Gastrocnemius medialis (tissue), 4 donors: ENCODE measurements at regions not wholly inside any gene's neighbourhood (a gene's known extent, or its start where the extent isn't known, plus 50 kb on each side); places are given as distances from the start of the nearest gene placed in this dataset.

Source experiments
- ATAC-seq, 2 donors: fragments of 150-250 bp; one replicate each; pipeline ENCODE4 v1.9.1; 2016
- DNase-seq, 2 donors: peaks; one replicate each; pipeline ENCODE4 v3.0.0-alpha.2; 2019
- H3K27ac ChIP-seq, 4 donors: fragments of 200-600 bp; sonication (generic); 1 replicate in 1 of 4; 2 replicates in 3 of 4; pipeline ENCODE4 v1.5.1; 2016 to 2018; ENCODE audit warnings: mild to moderate bottlenecking in 2 of 4, moderate library complexity in 1 of 4
- H3K27me3 ChIP-seq, 3 donors: fragments of 200-600 bp; sonication (generic) in 2 of 3; 1 replicate in 1 of 3; 2 replicates in 2 of 3; pipeline versions ENCODE4 v1.5.1 to v1.6.0; 2016 to 2019; ENCODE audit warnings: mild to moderate bottlenecking in 1 of 3, moderate library complexity in 1 of 3
- H3K36me3 ChIP-seq, 2 donors: fragments of 200-600 bp; sonication (generic) in 1 of 2; one replicate each; pipeline ENCODE4 v1.5.1; 2017 to 2018
- H3K4me1 ChIP-seq, 2 donors: fragments of 200-600 bp; sonication (generic) in 1 of 2; one replicate each; pipeline ENCODE4 v1.5.1; 2016 to 2017; ENCODE audit warnings: mild to moderate bottlenecking in 2 of 2
- H3K4me3 ChIP-seq, 4 donors: fragments of 200-600 bp; sonication (generic) in 3 of 4; 1 replicate in 1 of 4; 2 replicates in 3 of 4; pipeline ENCODE4 v1.5.1; 2016 to 2019; ENCODE audit warnings: mild to moderate bottlenecking in 2 of 4
- H3K9me3 ChIP-seq, 3 donors: fragments of 200-600 bp; sonication (generic) in 2 of 3; 1 replicate in 1 of 3; 2 replicates in 2 of 3; pipeline ENCODE4 v1.5.1; 2016 to 2019
- POLR2A ChIP-seq, 2 donors: fragments of 450-650 bp; IDR thresholded peaks; one replicate each; pipeline ENCODE4 v1.6.1; 2017; ENCODE audit warnings: antibody characterized with exemption in 2 of 2, mild to moderate bottlenecking in 2 of 2, moderate library complexity in 2 of 2
- in situ Hi-C, 4 donors: fragments of 200-750 bp; cut with MboI; loops; one replicate each; pipeline versions ENCODE4 v1.15.0 to v1.8.0; 2017; ENCODE audit warnings: low sequenced_read_pairs in 4 of 4
- intact Hi-C: fragments of 100-400 bp; cut with DNase I; formaldehyde crosslinking; loops from one replicate; pipeline ENCODE4 v1.15.1; 2023; ENCODE audit warnings: low total_unique reads
- TF ChIP-seq, protein P1 (sequence below), 5 experiments: fragments of 450-650 bp in 3 of 5; fragments of 200-600 bp in 2 of 5; sonication (generic) in 2 of 5; IDR thresholded peaks in 4 of 5; conservative IDR thresholded peaks in 1 of 5; 1 replicate in 4 of 5; 2 replicates in 1 of 5; pipeline ENCODE4 v1.5.1; 2016 to 2019; ENCODE audit warnings: antibody characterized with exemption in 5 of 5, mild to moderate bottlenecking in 3 of 5, moderate library complexity in 3 of 5

GRCh38 chr4:1501754-1502500 is 95.7 kb upstream of the NKX1-1 start:
- peaks cover 0 to 3% (median 2%) of the 10 kb centered on the region in 3 donors for H3K27me3 ChIP-seq
- no peaks in the 10 kb centered on the region for H3K9me3 ChIP-seq
- TF ChIP-seq, protein P1, sequence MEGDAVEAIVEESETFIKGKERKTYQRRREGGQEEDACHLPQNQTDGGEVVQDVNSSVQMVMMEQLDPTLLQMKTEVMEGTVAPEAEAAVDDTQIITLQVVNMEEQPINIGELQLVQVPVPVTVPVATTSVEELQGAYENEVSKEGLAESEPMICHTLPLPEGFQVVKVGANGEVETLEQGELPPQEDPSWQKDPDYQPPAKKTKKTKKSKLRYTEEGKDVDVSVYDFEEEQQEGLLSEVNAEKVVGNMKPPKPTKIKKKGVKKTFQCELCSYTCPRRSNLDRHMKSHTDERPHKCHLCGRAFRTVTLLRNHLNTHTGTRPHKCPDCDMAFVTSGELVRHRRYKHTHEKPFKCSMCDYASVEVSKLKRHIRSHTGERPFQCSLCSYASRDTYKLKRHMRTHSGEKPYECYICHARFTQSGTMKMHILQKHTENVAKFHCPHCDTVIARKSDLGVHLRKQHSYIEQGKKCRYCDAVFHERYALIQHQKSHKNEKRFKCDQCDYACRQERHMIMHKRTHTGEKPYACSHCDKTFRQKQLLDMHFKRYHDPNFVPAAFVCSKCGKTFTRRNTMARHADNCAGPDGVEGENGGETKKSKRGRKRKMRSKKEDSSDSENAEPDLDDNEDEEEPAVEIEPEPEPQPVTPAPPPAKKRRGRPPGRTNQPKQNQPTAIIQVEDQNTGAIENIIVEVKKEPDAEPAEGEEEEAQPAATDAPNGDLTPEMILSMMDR (IDR thresholded peaks at IDR 0.05 in 4 of 5, conservative IDR thresholded peaks at IDR 0.05 in 1 of 5) = no peak
- TF ChIP-seq POLR2A (IDR thresholded peaks at IDR 0.05) = no peak
- peak in 1 of 2 donors; percentile 6 for DNase-seq
- no peak overlapping the region for H3K27ac ChIP-seq
- intact Hi-C loops (no loop called here), in situ Hi-C loops (no loop called here)
- no peaks in the 10 kb centered on the region for H3K36me3 ChIP-seq
- H3K4me1 ChIP-seq = no peaks in the 10 kb centered on the region
- no peak overlapping the region for H3K4me3 ChIP-seq
- no peak for ATAC-seq

- Histone ChIP-seq H3K4me1 (no peaks in the 10 kb centered on the region), H3K27ac (no peak overlapping the region), H3K27me3 (peaks cover 0 to 3% (median 0%) of the 10 kb centered on the region in 3 donors), H3K36me3 (no peaks in the 10 kb centered on the region), H3K9me3 (no peaks in the 10 kb centered on the region), H3K4me3 (no peak overlapping the region)
- in situ Hi-C loops = no loop called here
- DNase-seq = no peak
- TF ChIP-seq POLR2A (IDR thresholded peaks at IDR 0.05) = no peak
- TF ChIP-seq, protein P1 (IDR thresholded peaks at IDR 0.05 in 4 of 5, conservative IDR thresholded peaks at IDR 0.05 in 1 of 5) = no peak
- intact Hi-C loops = no loop called here
- ATAC-seq = no peak
These were observed 94.9 kb upstream of the NKX1-1 start for GRCh38 chr4:1500966-1501753.

DNA sequence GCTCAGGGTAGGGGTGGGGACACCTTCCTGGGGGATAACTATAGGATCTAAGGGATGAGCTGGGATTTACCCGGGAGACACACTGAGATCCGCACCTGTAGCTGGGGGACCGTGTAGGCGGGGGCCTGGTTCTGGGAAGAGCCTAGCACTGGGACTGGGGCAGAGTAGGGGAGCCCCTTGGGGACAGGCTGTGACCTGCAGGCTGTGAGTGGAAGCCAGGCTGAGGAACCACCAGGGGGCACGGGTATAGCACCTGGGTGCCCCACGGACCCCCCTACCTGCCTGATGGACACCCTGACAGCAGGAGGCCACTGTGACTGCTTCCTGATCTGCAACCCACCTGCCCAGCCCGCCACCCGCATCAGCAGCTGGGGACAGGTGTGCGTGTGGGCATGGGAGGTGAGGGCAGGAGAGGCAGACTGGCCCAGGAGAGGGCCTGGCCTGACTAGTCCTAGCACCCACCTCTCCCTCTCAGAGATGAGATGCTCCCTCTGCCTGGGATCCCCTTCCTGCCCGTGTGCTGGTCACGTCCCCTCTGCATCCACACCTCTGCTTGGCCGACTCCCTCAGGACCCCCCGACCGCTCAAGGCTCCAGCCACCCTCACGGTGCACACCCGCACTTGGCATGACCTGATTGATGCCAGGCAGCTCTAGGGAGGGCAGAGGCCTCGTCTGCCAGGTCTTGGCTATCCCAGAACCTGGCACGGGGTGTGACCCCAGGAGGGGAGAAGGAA is 94.2 kb upstream of the NKX1-1 start:
- in situ Hi-C loops (no loop called here), intact Hi-C loops (no loop called here)
- no peaks in the 10 kb centered on the region for H3K9me3 ChIP-seq
- no peaks in the 10 kb centered on the region for H3K4me1 ChIP-seq
- no peak for TF ChIP-seq POLR2A (IDR thresholded peaks at IDR 0.05)
- TF ChIP-seq, protein P1 (IDR thresholded peaks at IDR 0.05 in 4 of 5, conservative IDR thresholded peaks at IDR 0.05 in 1 of 5) = no peak
- DNase-seq (no peak), ATAC-seq (no peak)
- no peaks in the 10 kb centered on the region for H3K36me3 ChIP-seq
- H3K27me3 ChIP-seq = peaks cover 0 to 3% (median 0%) of the 10 kb centered on the region in 3 donors
- no peak overlapping the region for H3K4me3 ChIP-seq
- H3K27ac ChIP-seq = no peak overlapping the region

DNA sequence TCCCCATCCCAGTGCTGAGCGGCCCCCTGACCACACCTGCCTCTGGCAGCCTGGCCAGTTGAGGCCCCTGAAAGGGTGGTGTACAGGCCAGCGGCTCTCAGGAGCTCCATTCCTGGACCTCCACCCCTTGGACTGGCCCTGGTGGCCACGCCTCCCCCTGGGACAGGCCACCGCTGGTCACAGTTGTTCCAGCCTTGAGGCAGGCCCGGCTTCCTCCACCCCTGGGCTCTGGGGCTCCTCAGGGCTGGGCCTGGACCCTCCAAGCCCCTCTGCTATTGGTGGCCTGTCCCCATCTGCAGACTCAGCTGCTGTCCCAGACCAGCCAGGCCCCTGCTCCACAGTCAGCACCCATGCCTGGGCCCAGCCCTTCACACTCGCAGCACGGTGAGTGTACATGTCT is 93.2 kb upstream of the NKX1-1 start:
- H3K4me3 ChIP-seq = no peak overlapping the region
- H3K9me3 ChIP-seq = no peaks in the 10 kb centered on the region
- H3K4me1 ChIP-seq = no peaks in the 10 kb centered on the region
- H3K36me3 ChIP-seq = no peaks in the 10 kb centered on the region
- TF ChIP-seq, protein P1 (IDR thresholded peaks at IDR 0.05 in 4 of 5, conservative IDR thresholded peaks at IDR 0.05 in 1 of 5) = no peak
- TF ChIP-seq POLR2A (IDR thresholded peaks at IDR 0.05) = no peak
- no peak for DNase-seq
- peaks cover 0 to 7% (median 3%) of the 10 kb centered on the region in 3 donors for H3K27me3 ChIP-seq
- in situ Hi-C loops (no loop called here), intact Hi-C loops (no loop called here)
- no peak for ATAC-seq
- H3K27ac ChIP-seq = no peak overlapping the region
